Body of pancreas (tissue), 4 donors: ENCODE measurements at regions not wholly inside any gene's neighbourhood (a gene's known extent, or its start where the extent isn't known, plus 50 kb on each side); places are given as distances from the start of the nearest gene placed in this dataset.

Source experiments
- ATAC-seq: fragments of 150-250 bp; one replicate; pipeline ENCODE4 v1.9.1; 2016
- DNase-seq, 4 donors: peaks; one replicate each; pipeline ENCODE4 v3.0.0-alpha.2; 2019
- H3K27ac ChIP-seq, 4 donors: fragments of 200-600 bp; sonication (generic); 1 replicate in 3 of 4; 2 replicates in 1 of 4; pipeline versions ENCODE4 v1.5.1 to v1.6.1; 2016 to 2019; ENCODE audit warnings: mild to moderate bottlenecking in 1 of 4, mixed read lengths in 1 of 4, moderate library complexity in 1 of 4
- H3K27me3 ChIP-seq, 2 donors: fragments of 200-600 bp; sonication (generic); one replicate each; pipeline ENCODE4 v1.6.0; 2016; ENCODE audit warnings: mild to moderate bottlenecking in 1 of 2
- H3K36me3 ChIP-seq, 2 donors: fragments of 200-600 bp; sonication (generic); replicated peaks in 1 of 2; 2 replicates each; pipeline ENCODE4 v1.5.1; 2016; ENCODE audit warnings: low read depth in 2 of 2; ENCODE audit not compliant: insufficient read depth in 1 of 2
- H3K4me1 ChIP-seq: fragments of 200-600 bp; sonication (generic); one replicate; pipeline ENCODE4 v1.6.0; 2016
- H3K4me3 ChIP-seq, 2 donors: fragments of 200-600 bp; sonication (generic); 1 replicate in 1 of 2; 2 replicates in 1 of 2; pipeline ENCODE4 v1.5.1; 2016 to 2019
- H3K9me3 ChIP-seq, 3 donors: fragments of 200-600 bp; sonication (generic); 1 replicate in 2 of 3; 2 replicates in 1 of 3; pipeline ENCODE4 v1.5.1; 2016
- CTCF ChIP-seq, 7 experiments: fragments of 450-650 bp in 4 of 7; fragments of 200-600 bp in 3 of 7; sonication (generic) in 3 of 7; IDR thresholded peaks; one replicate each; pipeline ENCODE4 v1.5.1; 2016 to 2019; ENCODE audit warnings: antibody characterized with exemption in 7 of 7
- POLR2A ChIP-seq, 3 donors: fragments of 450-650 bp; IDR thresholded peaks; one replicate each; pipeline ENCODE4 v1.6.1; 2016; ENCODE audit warnings: antibody characterized with exemption in 3 of 3, mild to moderate bottlenecking in 2 of 3
- WGBS, 2 donors: methylation state at CpG; one replicate each; pipeline ENCODE4 v1.1.5; 2017; 5-methylcytosine and 5-hydroxymethylcytosine counted together
- intact Hi-C: fragments of 100-400 bp; cut with DNase I; formaldehyde crosslinking; loops from one replicate; pipeline ENCODE4 v1.15.1; 2023

DNA sequence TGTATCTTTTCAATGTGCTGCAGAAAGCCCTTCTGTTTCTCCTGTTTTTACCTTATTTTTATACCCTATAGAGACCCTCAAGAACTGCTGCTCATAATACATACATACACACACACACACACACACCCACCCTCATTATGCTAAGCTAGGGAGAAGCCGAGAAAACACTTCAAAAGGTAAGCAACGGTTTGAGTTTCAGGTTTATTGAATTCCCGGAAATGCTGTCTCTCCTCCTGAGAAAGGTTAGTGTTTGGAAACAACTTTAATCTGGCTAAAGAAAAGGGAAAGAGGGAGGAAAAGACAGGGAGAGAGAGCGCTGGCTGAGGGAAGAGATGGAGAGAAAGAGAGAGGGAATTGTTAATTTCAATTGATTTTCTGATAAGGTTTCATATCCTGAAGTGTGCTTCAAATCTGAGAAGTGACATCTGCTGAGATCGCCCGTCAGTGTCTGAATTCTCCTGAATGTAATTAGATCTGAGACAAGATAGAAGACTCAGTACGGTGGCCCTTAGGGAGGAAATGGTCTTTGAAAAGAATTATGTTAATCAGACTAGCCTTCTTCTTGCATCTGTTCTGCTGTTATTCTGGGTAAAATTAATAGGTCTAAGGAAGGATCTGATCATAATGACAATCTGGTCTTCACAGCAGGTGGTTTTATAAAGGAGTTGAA, 169.1 kb downstream of the NXPE2 start:
- ATAC-seq = no peak
- no peaks in the 10 kb centered on the region for H3K4me1 ChIP-seq
- no peaks in the 10 kb centered on the region for H3K36me3 ChIP-seq
- intact Hi-C loops = no loop called here
- no peak overlapping the region for H3K27ac ChIP-seq
- 14% methylated on average over 7 of the region's 7 CpGs for WGBS, 2 donors
- no peak overlapping the region for H3K4me3 ChIP-seq
- H3K27me3 ChIP-seq = no peaks in the 10 kb centered on the region
- DNase-seq = no peak
- no peaks in the 10 kb centered on the region for H3K9me3 ChIP-seq
- TF ChIP-seq CTCF (IDR thresholded peaks at IDR 0.05) = no peak
- no peak for TF ChIP-seq POLR2A (IDR thresholded peaks at IDR 0.05)

GRCh38 chr11:114848027-114848426, 169.7 kb downstream of the NXPE2 start:
- Histone ChIP-seq H3K36me3 (no peaks in the 10 kb centered on the region), H3K27ac (no peak overlapping the region), H3K27me3 (no peaks in the 10 kb centered on the region), H3K4me3 (no peak overlapping the region), H3K4me1 (no peaks in the 10 kb centered on the region), H3K9me3 (no peaks in the 10 kb centered on the region)
- TF ChIP-seq POLR2A (IDR thresholded peaks at IDR 0.05) (no peak), CTCF (IDR thresholded peaks at IDR 0.05) (no peak)
- intact Hi-C loops = no loop called here
- no peak for DNase-seq
- WGBS, 2 donors = 18 to 20% methylated on average over 6 of the region's 6 CpGs
- ATAC-seq = no peak

DNA sequence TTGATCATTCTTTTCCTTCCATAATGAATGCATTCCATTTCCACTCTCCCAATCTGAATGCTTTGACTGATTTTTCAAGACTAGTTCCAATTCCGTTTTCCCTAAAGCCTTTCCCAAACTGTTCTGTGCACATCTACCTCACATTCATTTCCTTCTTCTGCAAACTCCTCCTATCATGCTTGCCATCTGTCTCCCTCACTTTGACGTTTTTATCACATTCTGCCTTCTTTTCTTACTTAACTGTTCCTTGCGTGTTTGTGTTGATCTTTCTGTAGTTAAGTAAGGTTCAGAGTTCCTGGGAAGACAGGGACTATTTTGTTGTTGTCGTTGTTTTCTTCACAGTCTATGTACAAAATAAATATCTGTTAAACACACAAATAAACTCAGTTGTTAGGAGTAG, 179.0 kb downstream of the NXPE2 start:
- 22 to 36% methylated on average over 4 of the region's 4 CpGs for WGBS, 2 donors
- ATAC-seq (no peak), DNase-seq (no peak)
- TF ChIP-seq CTCF (IDR thresholded peaks at IDR 0.05) (no peak), POLR2A (IDR thresholded peaks at IDR 0.05) (no peak)
- H3K4me3 ChIP-seq = no peak overlapping the region
- no peaks in the 10 kb centered on the region for H3K9me3 ChIP-seq
- intact Hi-C loops = no loop called here
- no peaks in the 10 kb centered on the region for H3K36me3 ChIP-seq
- H3K27ac ChIP-seq = no peak overlapping the region
- no peaks in the 10 kb centered on the region for H3K4me1 ChIP-seq
- H3K27me3 ChIP-seq = no peaks in the 10 kb centered on the region

- ATAC-seq = no peak
- H3K4me1 ChIP-seq = no peaks in the 10 kb centered on the region
- no peak for DNase-seq
- no peaks in the 10 kb centered on the region for H3K27me3 ChIP-seq
- TF ChIP-seq POLR2A (IDR thresholded peaks at IDR 0.05) (no peak), CTCF (IDR thresholded peaks at IDR 0.05) (no peak)
- 55% methylated on average over 2 of the region's 2 CpGs for WGBS, 2 donors
- no peaks in the 10 kb centered on the region for H3K36me3 ChIP-seq
- H3K9me3 ChIP-seq = no peaks in the 10 kb centered on the region
- intact Hi-C loops = no loop called here
- H3K27ac ChIP-seq = no peak overlapping the region
- no peak overlapping the region for H3K4me3 ChIP-seq
Observed at GRCh38 chr11:114864896-114865295, 186.6 kb downstream of the NXPE2 start.

- WGBS, 2 donors = 40 to 48% methylated on average over 6 of the region's 6 CpGs
Observed at GRCh38 chr11:114876234-114876633, 197.9 kb downstream of the NXPE2 start.

More at GRCh38 chr11:114876234-114876633, 197.9 kb downstream of the NXPE2 start:
- H3K4me3 ChIP-seq = no peak overlapping the region
- DNase-seq (no peak), ATAC-seq (no peak)
- no peaks in the 10 kb centered on the region for H3K4me1 ChIP-seq
- H3K9me3 ChIP-seq = no peaks in the 10 kb centered on the region
- H3K36me3 ChIP-seq = no peaks in the 10 kb centered on the region
- intact Hi-C loops = no loop called here
- no peak overlapping the region for H3K27ac ChIP-seq
- TF ChIP-seq CTCF (IDR thresholded peaks at IDR 0.05) = no peak
- TF ChIP-seq POLR2A (IDR thresholded peaks at IDR 0.05) = no peak
- no peaks in the 10 kb centered on the region for H3K27me3 ChIP-seq
